Keratinocyte (primary cell): ENCODE measurements at regions not wholly inside any gene's neighbourhood (a gene's known extent, or its start where the extent isn't known, plus 50 kb on each side); places are given as distances from the start of the nearest gene placed in this dataset.

Source experiments
- DNase-seq: peaks from one replicate; pipeline ENCODE4 v3.0.0-alpha.2; 2011; ENCODE audit warnings: low read depth, missing footprints, low spot score
- FAIRE-seq: peaks from 2 replicates; lab custom pipeline; 2011; peaks lifted over from hg19 to GRCh38; lab: Jason Lieb, UNC
- H2AFZ ChIP-seq: 2 replicates; pipeline ENCODE4 v1.6.0; 2012; ENCODE audit warnings: low read length, control low read depth, inconsistent platforms; ENCODE audit not compliant: control insufficient read depth
- H3K27ac ChIP-seq: 2 replicates; pipeline ENCODE4 v1.5.1; 2011; ENCODE audit warnings: low read length; ENCODE audit not compliant: control insufficient read depth, insufficient read depth
- H3K27me3 ChIP-seq: 3 replicates; pipeline ENCODE4 v1.6.0; 2011; ENCODE audit warnings: low read length; ENCODE audit not compliant: control insufficient read depth, insufficient read depth; ENCODE audit errors: extremely low read depth
- H3K36me3 ChIP-seq, 2 experiments: 2 replicates in 1 of 2; 3 replicates in 1 of 2; pipeline ENCODE4 v1.5.1; 2011; ENCODE audit warnings: low read length in 2 of 2, mild to moderate bottlenecking in 1 of 2; ENCODE audit not compliant: control insufficient read depth in 2 of 2, insufficient read depth in 2 of 2; ENCODE audit errors: extremely low read depth in 1 of 2
- H3K4me1 ChIP-seq: 3 replicates; pipeline ENCODE4 v1.5.1; 2011; ENCODE audit warnings: low read length; ENCODE audit not compliant: control insufficient read depth, insufficient read depth; ENCODE audit errors: extremely low read depth
- H3K4me2 ChIP-seq: 3 replicates; pipeline ENCODE4 v1.6.0; 2011; ENCODE audit warnings: low read depth, low read length; ENCODE audit not compliant: control insufficient read depth, insufficient read depth; ENCODE audit errors: extremely low read depth
- H3K4me3 ChIP-seq, 3 experiments: fragments of 200-600 bp in 1 of 3; sonication (generic) in 1 of 3; 2 replicates in 2 of 3; 3 replicates in 1 of 3; pipeline ENCODE4 v1.5.1; 2011 to 2016; ENCODE audit warnings: low read length in 3 of 3, mild to moderate bottlenecking in 3 of 3, control low read depth in 2 of 3, inconsistent platforms in 1 of 3, low read depth in 1 of 3, mixed read lengths in 1 of 3, mixed run types in 1 of 3, moderate library complexity in 1 of 3; ENCODE audit not compliant: control insufficient read depth in 2 of 3, insufficient read depth in 2 of 3; ENCODE audit errors: extremely low read depth in 1 of 3
- H3K79me2 ChIP-seq: 2 replicates; pipeline ENCODE4 v1.6.0; 2012; ENCODE audit warnings: low read length; ENCODE audit not compliant: control insufficient read depth, insufficient read depth
- H3K9ac ChIP-seq: 3 replicates; pipeline ENCODE4 v1.6.0; 2011; ENCODE audit warnings: low read length; ENCODE audit not compliant: control insufficient read depth, insufficient read depth; ENCODE audit errors: extremely low read depth
- H3K9me1 ChIP-seq: 3 replicates; pipeline ENCODE4 v1.6.0; 2011; ENCODE audit warnings: low read length; ENCODE audit not compliant: control insufficient read depth, insufficient read depth; ENCODE audit errors: extremely low read depth
- H3K9me3 ChIP-seq: 2 replicates; pipeline ENCODE4 v1.5.1; 2012; ENCODE audit warnings: low read depth, low read length; ENCODE audit not compliant: control insufficient read depth
- H4K20me1 ChIP-seq: 3 replicates; pipeline ENCODE4 v1.6.0; 2011; ENCODE audit warnings: low read length; ENCODE audit not compliant: control insufficient read depth, insufficient read depth; ENCODE audit errors: extremely low read depth
- EZH2 ChIP-seq: IDR thresholded peaks from one replicate; pipeline ENCODE4 v1.6.1; 2012; ENCODE audit warnings: inconsistent platforms, mild to moderate bottlenecking, low read length, moderate library complexity
- dilution Hi-C: fragments of 300-500 bp; cut with MboI; formaldehyde crosslinking; loops from one replicate; pipeline ENCODE4 v1.7.0; 2020; ENCODE audit warnings: low sequenced_read_pairs; ENCODE audit not compliant: extremely low pct_ligation_motif_present
- TF ChIP-seq, protein P1 (sequence below), 3 experiments: IDR thresholded peaks in 1 of 3; conservative IDR thresholded peaks in 1 of 3; optimal IDR thresholded peaks in 1 of 3; 2 replicates in 2 of 3; 3 replicates in 1 of 3; pipeline versions ENCODE3 to v1.5.1; 2011; ENCODE audit warnings: low read length in 3 of 3, mild to moderate bottlenecking in 3 of 3, moderate library complexity in 2 of 3, control low read depth in 1 of 3, inconsistent platforms in 1 of 3; ENCODE audit not compliant: insufficient read depth in 2 of 3; ENCODE audit errors: extremely low read depth in 1 of 3

DNA sequence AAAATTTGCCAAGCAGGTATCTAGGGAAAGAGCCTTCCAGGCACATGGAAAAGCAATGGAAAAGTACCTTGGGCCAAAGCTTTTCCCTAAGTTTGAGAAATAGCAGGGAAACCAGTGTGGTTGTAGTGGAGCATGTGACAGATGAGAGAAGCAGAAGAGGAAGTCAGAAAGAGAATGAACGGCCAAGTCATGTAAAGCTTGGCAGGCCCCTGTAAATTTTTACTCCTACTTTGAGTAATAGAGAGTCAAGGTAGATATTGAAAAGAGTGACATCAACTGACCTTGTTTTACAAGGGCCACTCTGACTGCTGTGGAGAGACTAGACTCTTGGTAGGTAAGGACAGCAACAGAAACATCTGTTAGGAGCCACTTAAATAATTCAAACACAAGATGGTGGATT is 180.9 kb upstream of the PRMT6 start:
- H4K20me1 ChIP-seq, result no peaks in the 10 kb centered on the region
- no peak overlapping the region for H3K9ac ChIP-seq
- H3K9me3 ChIP-seq, result no peaks in the 10 kb centered on the region
- no peaks in the 10 kb centered on the region for H3K9me1 ChIP-seq
- no peak for FAIRE-seq
- dilution Hi-C loops, result no loop called here
- H3K36me3 ChIP-seq, result no peaks in the 10 kb centered on the region
- TF ChIP-seq EZH2, result no peak
- TF ChIP-seq, protein P1, sequence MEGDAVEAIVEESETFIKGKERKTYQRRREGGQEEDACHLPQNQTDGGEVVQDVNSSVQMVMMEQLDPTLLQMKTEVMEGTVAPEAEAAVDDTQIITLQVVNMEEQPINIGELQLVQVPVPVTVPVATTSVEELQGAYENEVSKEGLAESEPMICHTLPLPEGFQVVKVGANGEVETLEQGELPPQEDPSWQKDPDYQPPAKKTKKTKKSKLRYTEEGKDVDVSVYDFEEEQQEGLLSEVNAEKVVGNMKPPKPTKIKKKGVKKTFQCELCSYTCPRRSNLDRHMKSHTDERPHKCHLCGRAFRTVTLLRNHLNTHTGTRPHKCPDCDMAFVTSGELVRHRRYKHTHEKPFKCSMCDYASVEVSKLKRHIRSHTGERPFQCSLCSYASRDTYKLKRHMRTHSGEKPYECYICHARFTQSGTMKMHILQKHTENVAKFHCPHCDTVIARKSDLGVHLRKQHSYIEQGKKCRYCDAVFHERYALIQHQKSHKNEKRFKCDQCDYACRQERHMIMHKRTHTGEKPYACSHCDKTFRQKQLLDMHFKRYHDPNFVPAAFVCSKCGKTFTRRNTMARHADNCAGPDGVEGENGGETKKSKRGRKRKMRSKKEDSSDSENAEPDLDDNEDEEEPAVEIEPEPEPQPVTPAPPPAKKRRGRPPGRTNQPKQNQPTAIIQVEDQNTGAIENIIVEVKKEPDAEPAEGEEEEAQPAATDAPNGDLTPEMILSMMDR (optimal IDR thresholded peaks at IDR 0.05 in 1 of 3, IDR thresholded peaks at IDR 0.05 in 1 of 3, conservative IDR thresholded peaks at IDR 0.05 in 1 of 3; ENCODE audit: extremely low read depth in 1 of 3, insufficient read depth in 2 of 3, low read length in 3 of 3), result no peak
- H3K27ac ChIP-seq, result no peak overlapping the region
- H3K4me1 ChIP-seq, result no peaks in the 10 kb centered on the region
- no peaks in the 10 kb centered on the region for H3K27me3 ChIP-seq
- H2AFZ ChIP-seq, result no peak overlapping the region
- H3K79me2 ChIP-seq, result no peaks in the 10 kb centered on the region
- H3K4me3 ChIP-seq, result no peak overlapping the region
- H3K4me2 ChIP-seq, result no peak overlapping the region
- DNase-seq, result no peak

DNA sequence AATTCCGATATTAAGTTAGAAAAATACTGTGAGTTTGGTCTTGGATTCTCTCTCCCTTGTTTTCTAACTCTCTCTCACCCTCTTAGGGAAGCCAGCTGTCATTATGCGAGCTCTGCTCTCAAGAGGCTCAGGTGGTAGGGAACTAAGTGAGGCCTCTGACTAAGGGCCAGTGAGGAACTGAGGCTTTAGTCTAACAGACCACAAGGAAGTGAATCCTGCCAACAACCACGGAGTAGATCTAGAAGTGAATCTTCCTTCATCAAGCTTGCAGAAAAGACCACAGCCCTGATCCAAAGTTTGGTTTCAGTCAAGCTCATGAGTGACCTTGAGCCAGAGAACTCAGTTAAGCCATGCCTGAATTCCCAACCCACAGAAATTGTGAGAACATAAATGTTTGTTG is 180.1 kb upstream of the PRMT6 start:
- Histone ChIP-seq H3K4me1 (no peaks in the 10 kb centered on the region), H2AFZ (no peak overlapping the region), H3K27ac (no peak overlapping the region), H3K9me3 (no peaks in the 10 kb centered on the region), H3K79me2 (no peaks in the 10 kb centered on the region), H3K36me3 (no peaks in the 10 kb centered on the region), H3K4me3 (no peak overlapping the region), H3K9ac (no peak overlapping the region), H3K9me1 (no peaks in the 10 kb centered on the region), H3K4me2 (no peak overlapping the region), H4K20me1 (no peaks in the 10 kb centered on the region), H3K27me3 (no peaks in the 10 kb centered on the region)
- DNase-seq, result no peak
- dilution Hi-C loops, result no loop called here
- no peak for FAIRE-seq
- TF ChIP-seq, protein P1 (optimal IDR thresholded peaks at IDR 0.05 in 1 of 3, IDR thresholded peaks at IDR 0.05 in 1 of 3, conservative IDR thresholded peaks at IDR 0.05 in 1 of 3; ENCODE audit: extremely low read depth in 1 of 3, insufficient read depth in 2 of 3, low read length in 3 of 3), result no peak
- no peak for TF ChIP-seq EZH2
